Hepatocyte (in vitro differentiated cells): ENCODE measurements at regions not wholly inside any gene's neighbourhood (a gene's known extent, or its start where the extent isn't known, plus 50 kb on each side); places are given as distances from the start of the nearest gene placed in this dataset.

Source experiments
- CTCF ChIP-seq: fragments of 200-600 bp; sonication (generic); IDR thresholded peaks from 2 replicates; pipeline ENCODE4 v1.5.1; 2016; ENCODE audit warnings: antibody characterized with exemption, mild to moderate bottlenecking; ENCODE audit not compliant: poor library complexity
- EZH2 ChIP-seq: fragments of 200-600 bp; sonication (generic); IDR thresholded peaks from 2 replicates; pipeline ENCODE4 v1.6.1; 2016; ENCODE audit warnings: antibody characterized with exemption, mild to moderate bottlenecking, borderline replicate concordance
- EZH2phosphoT487 ChIP-seq: fragments of 200-600 bp; sonication (generic); IDR thresholded peaks from one replicate; pipeline ENCODE4 v1.6.1; 2018; ENCODE audit warnings: antibody characterized with exemption, mild to moderate bottlenecking, low read depth, moderate library complexity; ENCODE audit not compliant: unreplicated experiment, severe bottlenecking

GRCh38 chr6:44528370-44528644 is 140.8 kb downstream of the CDC5L start:
- TF ChIP-seq CTCF (no peak), EZH2phosphoT487 (no peak), EZH2 (no peak)
